ENCODE measurements at regions not wholly inside any gene's neighbourhood (a gene's known extent, or its start where the extent isn't known, plus 50 kb on each side); places are given as distances from the start of the nearest gene placed in this dataset.
A peak's percentile ranks its signal among the peaks of the same experiment; 100 is the strongest.

DNA sequence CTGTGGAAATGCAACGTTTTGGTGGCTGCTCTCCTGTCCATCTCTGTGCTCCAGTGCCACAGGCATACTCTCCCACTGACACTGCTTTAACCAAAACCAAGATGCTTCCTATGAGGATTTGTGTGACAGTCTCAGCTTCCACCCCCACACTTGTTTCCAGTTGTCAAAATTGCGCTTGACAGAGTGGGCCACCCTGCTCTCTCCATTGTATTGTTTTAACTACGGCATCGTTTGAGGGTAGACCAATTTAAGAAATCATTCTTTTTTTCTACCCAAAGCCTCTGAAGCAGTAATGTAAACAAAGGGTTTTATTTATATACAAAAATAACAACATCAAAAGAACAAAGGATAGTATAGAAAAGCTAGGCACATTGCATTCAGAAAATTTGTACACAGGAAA is 178.0 kb downstream of the INHBA start:
- H3K27ac ChIP-seq (replicated peaks in 1 of 4) = no peak overlapping the region
- no peak for TF ChIP-seq POLR2AphosphoS5 (IDR thresholded peaks at IDR 0.05)
- TF ChIP-seq POLR2A (IDR thresholded peaks at IDR 0.05; ENCODE audit: low read depth) = no peak
- no peak for TF ChIP-seq EP300 (IDR thresholded peaks at IDR 0.05)
- TF ChIP-seq, protein P1, sequence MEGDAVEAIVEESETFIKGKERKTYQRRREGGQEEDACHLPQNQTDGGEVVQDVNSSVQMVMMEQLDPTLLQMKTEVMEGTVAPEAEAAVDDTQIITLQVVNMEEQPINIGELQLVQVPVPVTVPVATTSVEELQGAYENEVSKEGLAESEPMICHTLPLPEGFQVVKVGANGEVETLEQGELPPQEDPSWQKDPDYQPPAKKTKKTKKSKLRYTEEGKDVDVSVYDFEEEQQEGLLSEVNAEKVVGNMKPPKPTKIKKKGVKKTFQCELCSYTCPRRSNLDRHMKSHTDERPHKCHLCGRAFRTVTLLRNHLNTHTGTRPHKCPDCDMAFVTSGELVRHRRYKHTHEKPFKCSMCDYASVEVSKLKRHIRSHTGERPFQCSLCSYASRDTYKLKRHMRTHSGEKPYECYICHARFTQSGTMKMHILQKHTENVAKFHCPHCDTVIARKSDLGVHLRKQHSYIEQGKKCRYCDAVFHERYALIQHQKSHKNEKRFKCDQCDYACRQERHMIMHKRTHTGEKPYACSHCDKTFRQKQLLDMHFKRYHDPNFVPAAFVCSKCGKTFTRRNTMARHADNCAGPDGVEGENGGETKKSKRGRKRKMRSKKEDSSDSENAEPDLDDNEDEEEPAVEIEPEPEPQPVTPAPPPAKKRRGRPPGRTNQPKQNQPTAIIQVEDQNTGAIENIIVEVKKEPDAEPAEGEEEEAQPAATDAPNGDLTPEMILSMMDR (IDR thresholded peaks at IDR 0.05) = no peak
- no peaks in the 10 kb centered on the region for H3K4me1 ChIP-seq
- H3K4me3 ChIP-seq = no peak overlapping the region
- peaks cover 0 to 7% (median 3%) of the 10 kb centered on the region in 4 donors for H3K9me3 ChIP-seq
- DNase-seq (ENCODE audit: extremely low spot score) = no peak
- 71% methylated on average over 3 of the region's 4 CpGs for WGBS
- intact Hi-C loops (cut with DNase I) = no loop called here
- H3K27me3 ChIP-seq = no peaks in the 10 kb centered on the region
- H3K36me3 ChIP-seq = no peaks in the 10 kb centered on the region

DNA sequence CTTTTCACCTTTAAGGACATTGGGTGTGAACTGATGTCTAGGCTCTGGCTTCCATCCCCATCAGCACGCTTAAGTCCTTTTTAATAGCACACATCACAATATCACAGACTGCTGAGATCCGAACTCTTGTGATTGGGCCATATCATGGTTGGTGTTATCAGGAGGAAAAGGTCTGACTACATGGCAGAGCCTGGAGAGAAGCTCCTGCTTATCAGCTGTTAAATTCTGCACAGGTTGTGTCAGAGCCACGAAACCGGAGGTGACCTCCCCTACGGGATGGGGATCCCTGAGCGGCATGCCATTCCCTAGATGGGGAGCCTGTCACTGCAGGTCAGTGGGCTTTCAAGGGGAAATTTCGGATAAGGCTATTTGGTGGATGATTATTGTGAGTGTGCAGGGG is 182.4 kb downstream of the INHBA start:
- H3K4me3 ChIP-seq = no peak overlapping the region
- H3K9me3 ChIP-seq = peaks cover 0 to 7% (median 3%) of the 10 kb centered on the region in 4 donors
- 94% methylated on average over 7 of the region's 7 CpGs for WGBS
- no peaks in the 10 kb centered on the region for H3K27me3 ChIP-seq
- TF ChIP-seq, protein P1 (IDR thresholded peaks at IDR 0.05) = no peak
- TF ChIP-seq POLR2AphosphoS5 (IDR thresholded peaks at IDR 0.05) (no peak), EP300 (IDR thresholded peaks at IDR 0.05) (no peak), POLR2A (IDR thresholded peaks at IDR 0.05; ENCODE audit: low read depth) (no peak)
- intact Hi-C loops (cut with DNase I) = no loop called here
- H3K36me3 ChIP-seq = no peaks in the 10 kb centered on the region
- H3K27ac ChIP-seq (replicated peaks in 1 of 4) = no peak overlapping the region
- H3K4me1 ChIP-seq = no peaks in the 10 kb centered on the region
- DNase-seq (ENCODE audit: extremely low spot score) = no peak

DNA sequence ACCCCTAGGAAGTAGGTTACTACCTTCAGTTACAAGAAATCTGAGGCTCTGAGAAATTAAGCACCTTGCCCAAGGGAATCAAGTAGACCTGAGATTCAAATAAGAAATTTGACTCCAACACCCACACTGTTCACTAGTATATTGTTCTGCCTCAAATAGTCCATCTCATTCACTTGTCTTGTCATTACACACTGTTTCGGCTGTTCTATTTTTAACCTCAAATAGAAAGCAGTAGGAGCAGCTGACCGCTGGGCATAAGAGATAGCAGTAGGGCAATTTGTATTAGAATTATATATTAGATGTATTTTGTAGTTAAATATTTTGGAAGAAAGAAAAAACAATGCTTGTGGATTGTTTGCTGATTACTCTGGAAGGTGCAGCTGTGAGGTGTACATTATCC is 185.1 kb downstream of the INHBA start:
- WGBS = 66% methylated on average over 2 of the region's 2 CpGs
- Histone ChIP-seq H3K27me3 (no peaks in the 10 kb centered on the region), H3K4me3 (no peak overlapping the region), H3K4me1 (no peaks in the 10 kb centered on the region), H3K9me3 (no peaks in the 10 kb centered on the region), H3K27ac (replicated peaks in 1 of 4) (no peak overlapping the region), H3K36me3 (no peaks in the 10 kb centered on the region)
- intact Hi-C loops (cut with DNase I) = no loop called here
- DNase-seq (ENCODE audit: extremely low spot score) = no peak
- TF ChIP-seq POLR2AphosphoS5 (IDR thresholded peaks at IDR 0.05) (no peak), EP300 (IDR thresholded peaks at IDR 0.05) (no peak), POLR2A (IDR thresholded peaks at IDR 0.05; ENCODE audit: low read depth) (no peak)
- TF ChIP-seq, protein P1 (IDR thresholded peaks at IDR 0.05) = no peak

GRCh38 chr7:41508755-41509154 is 194.1 kb downstream of the INHBA start:
- no peak overlapping the region for H3K27ac ChIP-seq (replicated peaks in 1 of 4)
- DNase-seq (ENCODE audit: extremely low spot score) = no peak
- H3K27me3 ChIP-seq = no peaks in the 10 kb centered on the region
- WGBS = 84% methylated on average over 4 of the region's 4 CpGs
- no peaks in the 10 kb centered on the region for H3K4me1 ChIP-seq
- intact Hi-C loops (cut with DNase I) = no loop called here
- no peaks in the 10 kb centered on the region for H3K9me3 ChIP-seq
- TF ChIP-seq POLR2AphosphoS5 (IDR thresholded peaks at IDR 0.05) = no peak
- TF ChIP-seq EP300 (IDR thresholded peaks at IDR 0.05) = no peak
- no peak for TF ChIP-seq POLR2A (IDR thresholded peaks at IDR 0.05; ENCODE audit: low read depth)
- TF ChIP-seq, protein P1 (IDR thresholded peaks at IDR 0.05) = no peak
- H3K4me3 ChIP-seq = no peak overlapping the region
- H3K36me3 ChIP-seq = no peaks in the 10 kb centered on the region

- DNase-seq (ENCODE audit: extremely low spot score) = peak; percentile 81
- Histone ChIP-seq H3K9me3 (no peaks in the 10 kb centered on the region), H3K36me3 (no peaks in the 10 kb centered on the region), H3K27me3 (no peaks in the 10 kb centered on the region), H3K27ac (replicated peaks in 1 of 4) (no peak overlapping the region), H3K4me1 (no peaks in the 10 kb centered on the region), H3K4me3 (no peak overlapping the region)
- TF ChIP-seq EP300 (IDR thresholded peaks at IDR 0.05) (no peak), POLR2AphosphoS5 (IDR thresholded peaks at IDR 0.05) (no peak), POLR2A (IDR thresholded peaks at IDR 0.05; ENCODE audit: low read depth) (no peak)
- TF ChIP-seq, protein P1 (IDR thresholded peaks at IDR 0.05) = no peak
- intact Hi-C loops (cut with DNase I) = no loop called here
- WGBS = 85% methylated on average over 4 of the region's 4 CpGs
Measured at GRCh38 chr7:41507686-41508268, 195.1 kb downstream of the INHBA start.
